ENCODE measurements at regions not wholly inside any gene's neighbourhood (a gene's known extent, or its start where the extent isn't known, plus 50 kb on each side); places are given as distances from the start of the nearest gene placed in this dataset.

DNA sequence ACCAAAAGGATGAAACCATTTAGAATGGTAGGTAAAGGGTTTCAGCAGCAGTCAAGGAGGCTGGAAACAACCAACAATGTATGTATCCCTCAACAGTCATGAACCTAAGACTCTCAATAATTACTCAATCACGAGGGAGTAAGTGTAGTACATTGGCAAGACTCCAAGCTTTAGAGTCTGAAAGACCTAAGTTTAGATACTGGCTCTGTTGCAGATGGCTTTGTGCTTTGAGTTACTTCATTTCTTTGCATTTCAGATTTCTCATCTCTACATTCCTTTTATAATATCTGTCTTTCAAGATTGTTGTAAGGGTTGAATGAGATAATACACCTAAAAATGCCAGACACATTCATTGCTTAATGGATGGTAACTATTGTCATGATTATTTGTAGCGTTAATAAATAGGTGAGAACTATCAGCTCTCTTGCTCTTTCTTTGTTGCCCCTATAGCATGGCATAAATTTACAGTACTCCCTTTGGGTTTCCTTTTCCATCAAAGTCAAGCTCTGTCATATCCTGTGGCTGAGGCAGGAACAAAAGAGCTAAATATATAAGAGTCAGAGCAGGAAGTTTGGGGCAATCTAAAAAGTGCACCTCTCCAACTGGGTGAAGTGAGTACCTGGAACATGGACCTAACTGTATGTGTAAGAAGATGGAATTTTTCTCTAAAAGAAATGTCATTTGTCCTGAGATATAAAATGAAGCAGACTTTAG lies 228.2 kb upstream of the ZC3H12C start:
- DNase-seq, result peak; percentile 66

- peak; percentile 22 for DNase-seq
Measured at GRCh38 chr11:109865548-109866186, 227.5 kb upstream of the ZC3H12C start.

GRCh38 chr11:109867784-109868183 lies 225.4 kb upstream of the ZC3H12C start:
- no peak for DNase-seq

GRCh38 chr11:109869536-109869935 lies 223.7 kb upstream of the ZC3H12C start:
- DNase-seq, result no peak

GRCh38 chr11:109870297-109870696 lies 222.9 kb upstream of the ZC3H12C start:
- DNase-seq, result no peak

- DNase-seq, result no peak
Measured at GRCh38 chr11:109877043-109877442, 216.1 kb upstream of the ZC3H12C start.

DNA sequence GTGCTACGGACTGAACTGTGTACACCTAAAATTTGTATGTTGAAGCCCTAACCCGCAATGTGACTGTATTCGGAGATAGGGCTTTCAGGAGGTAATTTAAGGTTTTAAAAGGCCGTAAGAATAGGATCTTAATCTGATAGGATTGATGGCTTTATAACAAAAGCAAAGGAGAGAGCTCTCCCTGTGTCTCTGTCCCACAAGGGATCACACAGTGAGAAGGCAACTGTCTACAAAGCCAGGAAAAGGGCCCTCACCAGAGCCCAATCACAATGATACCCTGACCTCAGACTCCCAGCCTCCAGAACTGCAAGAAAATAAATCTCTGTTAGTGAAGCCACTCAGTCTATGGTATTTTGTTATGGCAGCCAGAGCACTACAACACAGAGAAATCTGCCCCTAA lies 208.7 kb upstream of the ZC3H12C start:
- no peak for DNase-seq

- DNase-seq, result no peak
Measured at GRCh38 chr11:109885006-109885405, 208.2 kb upstream of the ZC3H12C start.

GRCh38 chr11:109892321-109892794 lies 200.8 kb upstream of the ZC3H12C start:
- no peak for DNase-seq

DNA sequence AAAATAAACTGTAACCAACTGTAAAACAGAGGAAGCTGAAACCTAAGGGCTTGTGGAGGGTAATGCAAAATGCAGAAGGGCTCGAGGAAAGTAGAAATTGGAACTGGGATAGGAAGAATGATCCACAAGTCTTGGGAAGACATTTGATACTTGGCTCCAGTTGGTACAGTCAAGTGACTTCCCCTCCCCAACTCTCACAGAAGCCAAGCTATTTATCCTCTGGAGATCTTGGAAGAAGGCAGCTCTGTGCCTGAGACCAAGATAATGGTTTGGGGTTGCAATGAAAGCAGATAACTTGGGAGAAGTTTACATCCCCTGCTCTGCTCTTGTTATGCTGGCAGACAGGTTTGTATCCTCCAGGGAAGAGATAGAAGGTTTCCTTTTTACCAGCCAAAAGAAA lies 198.9 kb upstream of the ZC3H12C start:
- DNase-seq, result no peak

DNA sequence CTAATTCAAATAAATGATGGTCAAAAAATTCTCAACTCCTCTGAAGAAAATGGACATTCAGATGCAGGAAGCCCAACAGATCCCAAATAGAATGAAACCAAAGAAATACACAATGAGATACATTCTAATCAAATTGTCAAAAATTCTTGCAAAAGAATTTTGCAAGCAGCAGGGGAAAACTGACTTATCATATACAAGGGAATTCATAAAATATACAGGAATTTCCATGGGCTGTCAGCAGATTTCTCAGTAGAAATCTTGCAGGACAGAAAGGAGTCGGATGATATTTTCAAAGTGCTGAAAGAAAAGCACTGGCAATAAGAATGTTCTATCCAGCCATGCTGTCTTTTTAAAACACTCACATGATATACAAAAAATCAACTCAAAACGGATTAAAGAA lies 194.6 kb upstream of the ZC3H12C start:
- DNase-seq, result no peak

DNA sequence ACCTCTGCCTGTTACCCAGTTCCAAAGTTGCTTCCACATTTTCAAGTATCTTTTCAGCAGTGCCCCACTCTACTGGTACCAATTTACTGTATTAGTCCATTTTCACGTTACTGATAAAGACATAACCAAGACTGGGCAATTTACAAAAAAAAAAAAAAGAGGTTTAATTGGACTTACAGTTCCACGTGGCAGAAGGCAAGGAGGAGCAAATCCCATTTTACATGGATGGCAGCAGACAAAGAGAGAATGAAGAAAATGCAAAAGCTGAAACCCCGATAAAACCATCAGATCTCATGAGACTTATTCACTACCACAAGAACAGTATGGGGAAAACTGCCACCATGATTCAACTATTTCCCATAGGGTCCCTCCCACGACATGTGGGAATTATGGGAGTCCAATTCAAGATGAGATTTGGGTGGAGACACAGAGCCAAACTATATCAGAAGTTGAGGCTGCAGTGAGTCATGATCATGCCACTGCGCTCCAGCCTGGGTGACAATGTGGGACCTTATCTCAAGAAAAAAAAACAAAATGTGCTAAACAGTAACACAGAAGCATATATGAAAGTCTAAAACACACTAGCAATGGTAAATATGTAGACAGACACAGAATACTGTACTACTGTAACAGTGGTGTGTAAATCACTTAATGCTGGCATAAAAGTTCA lies 190.3 kb upstream of the ZC3H12C start:
- DNase-seq, result no peak

DNA sequence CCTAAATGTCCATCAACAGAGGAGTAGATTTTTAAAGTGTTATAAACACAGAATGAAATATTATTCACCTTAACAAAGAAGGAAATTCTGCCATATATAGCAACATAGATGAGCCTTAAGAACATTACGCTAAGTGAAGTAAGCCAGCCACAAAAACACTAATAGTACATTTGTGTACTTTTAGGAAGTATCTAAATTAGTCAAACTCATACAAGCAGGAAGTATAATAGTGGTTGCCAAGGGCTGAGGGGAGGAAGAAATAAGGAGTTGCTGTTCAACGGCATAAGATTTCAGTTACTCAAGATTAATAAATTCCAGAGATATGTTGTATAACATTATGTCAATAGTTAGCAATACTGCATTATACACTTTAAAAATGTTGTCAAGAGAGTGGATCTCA lies 181.7 kb upstream of the ZC3H12C start:
- DNase-seq, result peak; percentile 39

- DNase-seq, result peak; percentile 13
Measured at GRCh38 chr11:109914038-109914437, 179.2 kb upstream of the ZC3H12C start.

GRCh38 chr11:109914809-109915653 lies 178.2 kb upstream of the ZC3H12C start:
- peak; percentile 84 for DNase-seq

DNA sequence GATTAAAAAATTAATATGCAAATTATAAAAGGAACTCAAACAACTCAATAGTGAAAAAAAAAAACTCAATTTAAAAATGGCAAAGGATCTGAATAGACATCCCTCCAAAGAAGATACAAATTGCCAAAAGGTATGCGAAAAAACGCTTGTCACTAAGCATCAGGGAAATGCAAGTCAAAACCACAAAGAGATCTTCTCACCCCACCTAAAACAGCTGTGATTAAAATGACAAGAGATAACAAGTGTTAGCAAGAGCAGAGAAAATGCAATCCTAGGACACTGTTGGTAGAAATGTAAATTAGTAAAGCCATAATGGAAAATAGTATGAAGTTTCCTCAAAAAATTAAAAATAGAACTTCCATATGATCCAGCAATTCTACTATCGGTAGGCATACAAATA lies 166.3 kb upstream of the ZC3H12C start:
- no peak for DNase-seq

- DNase-seq, result no peak
Measured at GRCh38 chr11:109929308-109929707, 163.9 kb upstream of the ZC3H12C start.

DNA sequence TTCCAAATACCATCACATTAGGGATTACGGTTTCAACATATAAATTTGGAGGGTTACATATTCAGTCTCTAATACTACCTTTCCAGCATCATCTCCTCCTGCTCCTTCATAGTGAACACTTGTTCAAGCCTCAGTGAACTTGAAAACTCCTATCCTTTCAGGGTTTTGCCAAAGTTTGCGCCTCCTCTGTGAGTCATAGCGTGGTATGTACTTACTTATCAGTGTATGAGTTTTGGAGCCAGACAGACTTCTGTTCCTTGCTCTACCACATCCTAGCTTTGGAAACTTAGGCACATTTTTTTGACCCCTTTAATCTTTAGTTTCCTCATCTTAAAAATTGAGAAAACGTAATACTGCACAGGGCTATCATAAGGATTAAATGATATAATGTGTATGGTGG lies 160.1 kb upstream of the ZC3H12C start:
- no peak for DNase-seq

DNA sequence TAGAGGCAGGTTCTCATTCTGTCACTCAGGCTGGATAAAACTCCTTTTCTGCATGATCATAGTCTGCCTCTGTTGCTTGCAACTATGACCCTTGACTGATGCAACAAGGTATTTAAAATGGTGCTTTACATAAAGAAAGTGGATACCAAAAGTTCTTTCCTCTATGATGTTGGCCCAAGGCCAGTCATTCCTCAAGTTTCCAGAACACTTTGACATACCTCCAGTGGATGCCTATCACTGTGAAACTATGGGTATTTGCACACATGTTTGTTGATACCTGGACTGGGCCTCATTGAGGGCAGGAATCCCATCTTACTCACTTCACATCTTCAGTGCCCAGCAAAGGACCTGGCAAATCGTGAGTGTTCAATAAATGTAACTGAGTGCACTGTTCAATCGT lies 159.0 kb upstream of the ZC3H12C start:
- DNase-seq, result no peak

GRCh38 chr11:109936661-109937180 lies 156.5 kb upstream of the ZC3H12C start:
- DNase-seq, result no peak

- no peak for DNase-seq
Measured at GRCh38 chr11:109937968-109938367, 155.2 kb upstream of the ZC3H12C start.

- peak; percentile 89 for DNase-seq
Measured at GRCh38 chr11:109939166-109939810, 153.9 kb upstream of the ZC3H12C start.

Measured in dermis blood vessel endothelial cell (primary cell).